NCI-H2081 (cell line): ENCODE measurements at regions not wholly inside any gene's neighbourhood (a gene's known extent, or its start where the extent isn't known, plus 50 kb on each side); places are given as distances from the start of the nearest gene placed in this dataset.

Experiments used
- DNase-seq, 2 experiments: peaks; one replicate each; lab custom pipeline; 2025; lab: John Stamatoyannopoulos, UW

GRCh38 chr12:25827141-25827540, 131.3 kb upstream of the RASSF8 start:
- DNase-seq = no peak

GRCh38 chr12:25827747-25828146, 130.7 kb upstream of the RASSF8 start:
- DNase-seq = no peak

GRCh38 chr12:25828188-25828587, 130.3 kb upstream of the RASSF8 start:
- DNase-seq = no peak

GRCh38 chr12:25829192-25829591, 129.3 kb upstream of the RASSF8 start:
- DNase-seq = no peak

GRCh38 chr12:25830456-25830855, 128.0 kb upstream of the RASSF8 start:
- no peak for DNase-seq

GRCh38 chr12:25833657-25834056, 124.8 kb upstream of the RASSF8 start:
- no peak for DNase-seq

- DNase-seq = no peak
Observed at GRCh38 chr12:25835385-25835784, 123.1 kb upstream of the RASSF8 start.

GRCh38 chr12:25838007-25838406, 120.5 kb upstream of the RASSF8 start:
- no peak for DNase-seq

GRCh38 chr12:25839470-25839869, 119.0 kb upstream of the RASSF8 start:
- DNase-seq = no peak

GRCh38 chr12:25840678-25841465, 117.6 kb upstream of the RASSF8 start:
- no peak for DNase-seq

GRCh38 chr12:25842254-25842653, 116.2 kb upstream of the RASSF8 start:
- DNase-seq = no peak

GRCh38 chr12:25843976-25844375, 114.5 kb upstream of the RASSF8 start:
- no peak for DNase-seq

GRCh38 chr12:25845415-25845814, 113.1 kb upstream of the RASSF8 start:
- DNase-seq = no peak

GRCh38 chr12:25852792-25853191, 105.7 kb upstream of the RASSF8 start:
- no peak for DNase-seq

- no peak for DNase-seq
Observed at GRCh38 chr12:25853316-25854095, 105.0 kb upstream of the RASSF8 start.

GRCh38 chr12:25854991-25855390, 103.5 kb upstream of the RASSF8 start:
- DNase-seq = no peak

- no peak for DNase-seq
Observed at GRCh38 chr12:25855716-25856115, 102.8 kb upstream of the RASSF8 start.

- no peak for DNase-seq
Observed at GRCh38 chr12:25859976-25860375, 98.5 kb upstream of the RASSF8 start.

GRCh38 chr12:25861226-25861625, 97.3 kb upstream of the RASSF8 start:
- no peak for DNase-seq

- DNase-seq = no peak
Observed at GRCh38 chr12:25864306-25865276, 93.9 kb upstream of the RASSF8 start.

GRCh38 chr12:25866586-25867378, 91.7 kb upstream of the RASSF8 start:
- no peak for DNase-seq
